HL-60 (cell line): ENCODE measurements at regions not wholly inside any gene's neighbourhood (a gene's known extent, or its start where the extent isn't known, plus 50 kb on each side); places are given as distances from the start of the nearest gene placed in this dataset.

Source experiments
- DNase-seq, 2 experiments: peaks; one replicate each; pipeline ENCODE4 v3.0.0-alpha.2; 2010 to 2020; ENCODE audit warnings: low read depth in 1 of 2, low spot score in 1 of 2
- H3K27ac ChIP-seq: fragments of 250-450 bp; sonication (Bioruptor Pico); replicated peaks from 2 replicates; pipeline ENCODE4 v1.5.1; 2020; ENCODE audit warnings: mild to moderate bottlenecking, moderate library complexity
- H3K27me3 ChIP-seq: fragments of 250-450 bp; sonication (Bioruptor Pico); 2 replicates; pipeline ENCODE4 v1.5.1; 2021; ENCODE audit warnings: mild to moderate bottlenecking, moderate library complexity; ENCODE audit not compliant: insufficient read depth, poor library complexity, severe bottlenecking
- H3K4me3 ChIP-seq: replicated peaks from 2 replicates; pipeline ENCODE4 v1.5.1; 2011; ENCODE audit warnings: mild to moderate bottlenecking, control low read depth, low read length; ENCODE audit not compliant: insufficient read depth
- GABPA ChIP-seq: IDR thresholded peaks from 2 replicates; pipeline ENCODE4 v1.6.1; 2012; ENCODE audit warnings: low read depth
- POLR2AphosphoS5 ChIP-seq: IDR thresholded peaks from 2 replicates; pipeline ENCODE4 v1.6.1; 2012; ENCODE audit warnings: low read depth
- SPI1 ChIP-seq: IDR thresholded peaks from 2 replicates; pipeline ENCODE4 v1.6.1; 2012; ENCODE audit warnings: low read depth, mild to moderate bottlenecking, borderline replicate concordance
- TF ChIP-seq, protein P1 (sequence below): IDR thresholded peaks from one replicate; pipeline ENCODE4 v1.5.1; 2011; ENCODE audit warnings: low read length, control low read depth, inconsistent platforms; ENCODE audit not compliant: insufficient read depth
- TF ChIP-seq, protein P2 (sequence below): IDR thresholded peaks from 2 replicates; pipeline ENCODE4 v1.6.1; 2012; ENCODE audit warnings: low read depth; ENCODE audit not compliant: insufficient replicate concordance

DNA sequence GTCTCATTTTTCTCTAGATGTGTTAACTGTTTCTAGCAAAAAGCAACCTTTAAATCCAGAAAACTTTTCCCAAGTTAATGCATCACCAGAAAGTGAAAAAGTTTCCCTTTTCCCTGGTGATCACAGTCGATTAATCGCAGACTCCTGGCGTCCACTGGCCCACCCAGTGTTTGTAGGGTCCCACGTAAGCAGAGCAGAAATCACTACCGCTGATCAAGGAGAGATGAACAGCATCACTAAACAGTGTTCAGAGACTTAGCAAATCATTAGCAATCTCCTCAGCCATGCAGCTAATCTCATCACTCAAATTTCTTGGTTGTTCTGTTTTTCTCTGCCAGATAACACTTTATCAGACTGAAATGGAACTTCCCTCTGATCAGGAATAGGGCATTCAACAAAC lies 184.2 kb downstream of the EFNB2 start:
- Histone ChIP-seq H3K4me3 (no peak overlapping the region), H3K27ac (no peak overlapping the region), H3K27me3 (peaks cover 34% of the 10 kb centered on the region)
- DNase-seq: no peak
- TF ChIP-seq POLR2AphosphoS5 (no peak), SPI1 (no peak), GABPA (no peak)
- TF ChIP-seq, protein P1, sequence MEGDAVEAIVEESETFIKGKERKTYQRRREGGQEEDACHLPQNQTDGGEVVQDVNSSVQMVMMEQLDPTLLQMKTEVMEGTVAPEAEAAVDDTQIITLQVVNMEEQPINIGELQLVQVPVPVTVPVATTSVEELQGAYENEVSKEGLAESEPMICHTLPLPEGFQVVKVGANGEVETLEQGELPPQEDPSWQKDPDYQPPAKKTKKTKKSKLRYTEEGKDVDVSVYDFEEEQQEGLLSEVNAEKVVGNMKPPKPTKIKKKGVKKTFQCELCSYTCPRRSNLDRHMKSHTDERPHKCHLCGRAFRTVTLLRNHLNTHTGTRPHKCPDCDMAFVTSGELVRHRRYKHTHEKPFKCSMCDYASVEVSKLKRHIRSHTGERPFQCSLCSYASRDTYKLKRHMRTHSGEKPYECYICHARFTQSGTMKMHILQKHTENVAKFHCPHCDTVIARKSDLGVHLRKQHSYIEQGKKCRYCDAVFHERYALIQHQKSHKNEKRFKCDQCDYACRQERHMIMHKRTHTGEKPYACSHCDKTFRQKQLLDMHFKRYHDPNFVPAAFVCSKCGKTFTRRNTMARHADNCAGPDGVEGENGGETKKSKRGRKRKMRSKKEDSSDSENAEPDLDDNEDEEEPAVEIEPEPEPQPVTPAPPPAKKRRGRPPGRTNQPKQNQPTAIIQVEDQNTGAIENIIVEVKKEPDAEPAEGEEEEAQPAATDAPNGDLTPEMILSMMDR: no peak
- TF ChIP-seq, protein P2, sequence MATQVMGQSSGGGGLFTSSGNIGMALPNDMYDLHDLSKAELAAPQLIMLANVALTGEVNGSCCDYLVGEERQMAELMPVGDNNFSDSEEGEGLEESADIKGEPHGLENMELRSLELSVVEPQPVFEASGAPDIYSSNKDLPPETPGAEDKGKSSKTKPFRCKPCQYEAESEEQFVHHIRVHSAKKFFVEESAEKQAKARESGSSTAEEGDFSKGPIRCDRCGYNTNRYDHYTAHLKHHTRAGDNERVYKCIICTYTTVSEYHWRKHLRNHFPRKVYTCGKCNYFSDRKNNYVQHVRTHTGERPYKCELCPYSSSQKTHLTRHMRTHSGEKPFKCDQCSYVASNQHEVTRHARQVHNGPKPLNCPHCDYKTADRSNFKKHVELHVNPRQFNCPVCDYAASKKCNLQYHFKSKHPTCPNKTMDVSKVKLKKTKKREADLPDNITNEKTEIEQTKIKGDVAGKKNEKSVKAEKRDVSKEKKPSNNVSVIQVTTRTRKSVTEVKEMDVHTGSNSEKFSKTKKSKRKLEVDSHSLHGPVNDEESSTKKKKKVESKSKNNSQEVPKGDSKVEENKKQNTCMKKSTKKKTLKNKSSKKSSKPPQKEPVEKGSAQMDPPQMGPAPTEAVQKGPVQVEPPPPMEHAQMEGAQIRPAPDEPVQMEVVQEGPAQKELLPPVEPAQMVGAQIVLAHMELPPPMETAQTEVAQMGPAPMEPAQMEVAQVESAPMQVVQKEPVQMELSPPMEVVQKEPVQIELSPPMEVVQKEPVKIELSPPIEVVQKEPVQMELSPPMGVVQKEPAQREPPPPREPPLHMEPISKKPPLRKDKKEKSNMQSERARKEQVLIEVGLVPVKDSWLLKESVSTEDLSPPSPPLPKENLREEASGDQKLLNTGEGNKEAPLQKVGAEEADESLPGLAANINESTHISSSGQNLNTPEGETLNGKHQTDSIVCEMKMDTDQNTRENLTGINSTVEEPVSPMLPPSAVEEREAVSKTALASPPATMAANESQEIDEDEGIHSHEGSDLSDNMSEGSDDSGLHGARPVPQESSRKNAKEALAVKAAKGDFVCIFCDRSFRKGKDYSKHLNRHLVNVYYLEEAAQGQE: no peak

DNA sequence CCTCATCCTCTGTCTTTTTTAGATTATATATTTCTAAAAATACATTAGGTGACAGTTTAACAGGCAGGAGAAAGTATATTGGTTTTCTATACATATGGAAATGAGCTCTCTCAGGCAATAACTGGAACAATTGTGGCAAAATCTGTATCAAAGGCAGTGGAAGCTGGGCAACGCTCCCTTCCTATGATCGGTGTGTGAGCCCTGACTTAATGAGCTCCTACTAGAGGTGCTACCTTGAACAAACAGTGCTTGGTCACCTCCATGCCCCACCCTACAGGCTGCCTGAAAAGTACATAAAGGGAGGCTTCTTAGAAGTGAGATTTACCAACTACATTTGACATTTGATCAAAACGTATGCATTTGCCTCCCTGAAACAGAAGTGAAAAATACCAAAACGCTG lies 185.3 kb downstream of the EFNB2 start:
- no peak overlapping the region for H3K4me3 ChIP-seq
- H3K27ac ChIP-seq: no peak overlapping the region
- TF ChIP-seq GABPA: no peak
- no peak for TF ChIP-seq POLR2AphosphoS5
- TF ChIP-seq, protein P2: no peak
- TF ChIP-seq, protein P1: no peak
- TF ChIP-seq SPI1: no peak
- H3K27me3 ChIP-seq: peaks cover 35% of the 10 kb centered on the region
- DNase-seq: no peak

DNA sequence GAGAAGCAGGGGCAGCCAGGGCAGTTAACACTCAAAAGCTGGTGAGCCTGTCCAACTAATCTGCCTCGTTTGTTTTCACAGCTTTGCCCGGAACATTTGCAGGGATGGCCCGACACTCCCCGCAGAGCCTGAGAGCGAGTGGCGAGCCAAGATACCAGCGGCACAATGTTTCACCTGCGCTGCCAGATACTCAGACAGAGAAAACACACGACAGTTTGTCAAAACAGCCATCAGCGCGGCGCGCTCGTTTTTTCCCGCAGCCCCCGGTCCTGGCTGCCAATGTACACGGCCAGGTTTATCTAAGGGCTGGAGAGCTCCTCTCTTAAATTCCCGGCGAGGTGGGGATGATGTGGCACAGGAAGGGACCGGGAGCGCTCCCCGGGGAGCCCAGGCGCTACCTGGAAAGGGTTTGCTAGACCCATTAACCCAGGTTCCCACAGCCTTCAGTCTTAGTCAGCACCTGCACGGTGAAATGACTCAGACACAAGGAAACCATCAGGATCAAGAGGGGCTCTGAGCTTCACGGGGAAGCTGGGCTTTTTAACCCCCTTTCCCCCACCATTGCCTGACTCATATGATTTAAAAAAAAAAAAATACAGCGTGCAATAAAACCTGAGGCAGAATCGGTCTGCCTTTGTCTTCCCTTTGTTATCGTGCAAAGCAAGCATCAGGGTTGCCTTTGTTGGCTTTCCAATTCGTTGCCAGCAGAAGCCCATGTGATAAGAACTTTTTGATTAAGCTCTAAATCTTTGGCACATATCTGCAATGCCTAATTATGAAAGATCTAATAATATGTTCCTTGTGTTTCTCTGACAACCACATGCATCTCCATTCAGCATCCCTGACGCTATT lies 186.2 kb downstream of the EFNB2 start:
- H3K4me3 ChIP-seq: no peak overlapping the region
- peaks cover 35% of the 10 kb centered on the region for H3K27me3 ChIP-seq
- no peak overlapping the region for H3K27ac ChIP-seq
- DNase-seq: no peak
- no peak for TF ChIP-seq GABPA
- TF ChIP-seq, protein P1: no peak
- no peak for TF ChIP-seq SPI1
- TF ChIP-seq, protein P2: no peak
- TF ChIP-seq POLR2AphosphoS5: no peak
